HG02884 (cell line): ENCODE measurements at regions not wholly inside any gene's neighbourhood (a gene's known extent, or its start where the extent isn't known, plus 50 kb on each side); places are given as distances from the start of the nearest gene placed in this dataset.

Source experiments
- ATAC-seq: cut with Tn5 transposase; IDR thresholded peaks from one replicate; pipeline ENCODE4 v1.9.1; 2021; ENCODE audit warnings: mild to moderate bottlenecking, moderate library complexity; ENCODE audit not compliant: unreplicated experiment

GRCh38 chr4:160175064-160175643, 1072.3 kb downstream of the RAPGEF2 start:
- no peak for ATAC-seq

- ATAC-seq = no peak
These were observed 1077.3 kb downstream of the RAPGEF2 start for GRCh38 chr4:160180211-160180610.

DNA sequence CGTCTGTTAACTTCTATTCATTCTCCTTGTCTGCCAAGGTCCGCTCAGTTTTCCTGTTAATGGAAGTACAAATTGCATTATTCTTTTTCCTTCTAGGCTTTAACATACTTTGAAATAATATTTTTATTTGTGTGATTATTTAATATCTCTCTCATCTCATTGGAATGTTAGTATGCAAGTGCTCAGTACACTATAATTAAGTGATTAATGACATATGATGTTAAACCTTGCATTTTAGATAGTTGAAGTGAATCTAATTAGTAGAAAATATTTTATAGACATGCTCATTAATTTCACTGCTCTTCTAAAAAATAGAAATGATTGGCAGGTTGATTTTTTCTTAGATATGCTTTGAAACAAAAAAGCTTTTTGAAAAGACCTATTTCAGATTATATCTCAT, 1079.8 kb downstream of the RAPGEF2 start:
- no peak for ATAC-seq

- no peak for ATAC-seq
These were observed 1082.0 kb downstream of the RAPGEF2 start for GRCh38 chr4:160184884-160185283.

GRCh38 chr4:160193787-160194186, 1090.9 kb downstream of the RAPGEF2 start:
- no peak for ATAC-seq

DNA sequence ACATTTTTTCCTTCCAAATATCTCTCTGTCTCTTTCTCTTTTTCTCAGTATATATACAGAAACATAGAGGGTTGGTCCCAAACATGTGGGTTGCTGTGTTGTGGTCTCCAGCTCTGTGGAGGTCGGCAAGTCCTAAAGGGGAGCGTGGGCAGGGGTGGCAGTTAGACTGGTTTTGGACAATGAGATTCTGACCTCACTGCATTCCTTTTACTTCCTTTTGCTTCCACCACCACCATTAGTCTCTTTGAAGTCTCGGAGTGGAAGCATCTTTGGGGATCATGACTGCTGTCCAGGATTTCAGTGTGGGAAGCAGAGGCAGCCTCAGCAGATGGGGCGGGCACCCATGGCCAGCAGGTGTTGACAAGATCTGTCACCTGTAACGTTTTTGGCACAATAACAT, 1091.8 kb downstream of the RAPGEF2 start:
- no peak for ATAC-seq

GRCh38 chr4:160202802-160203201, 1099.9 kb downstream of the RAPGEF2 start:
- ATAC-seq = no peak

GRCh38 chr4:160212078-160212477, 1109.2 kb downstream of the RAPGEF2 start:
- ATAC-seq = no peak

GRCh38 chr4:160213366-160213765, 1110.5 kb downstream of the RAPGEF2 start:
- ATAC-seq = no peak

DNA sequence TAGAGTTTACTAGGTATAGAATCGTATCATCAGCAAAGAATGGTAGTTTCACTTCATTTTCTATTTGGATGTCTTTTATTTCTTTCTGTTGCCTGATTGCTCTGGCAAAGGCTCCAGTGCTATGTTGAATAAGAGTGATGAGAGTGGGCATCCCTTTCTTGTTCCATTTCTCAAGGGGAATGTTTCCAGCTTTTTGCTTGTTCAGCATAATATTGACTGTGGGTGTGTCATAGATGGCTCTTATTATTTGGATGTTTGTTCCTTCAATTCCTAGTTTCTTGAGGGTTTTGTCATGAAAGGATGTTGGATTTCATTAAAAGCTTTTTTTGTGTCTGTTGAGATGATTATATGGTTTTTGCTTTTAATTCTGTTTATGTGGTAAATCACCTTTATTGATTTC, 1114.5 kb downstream of the RAPGEF2 start:
- no peak for ATAC-seq

DNA sequence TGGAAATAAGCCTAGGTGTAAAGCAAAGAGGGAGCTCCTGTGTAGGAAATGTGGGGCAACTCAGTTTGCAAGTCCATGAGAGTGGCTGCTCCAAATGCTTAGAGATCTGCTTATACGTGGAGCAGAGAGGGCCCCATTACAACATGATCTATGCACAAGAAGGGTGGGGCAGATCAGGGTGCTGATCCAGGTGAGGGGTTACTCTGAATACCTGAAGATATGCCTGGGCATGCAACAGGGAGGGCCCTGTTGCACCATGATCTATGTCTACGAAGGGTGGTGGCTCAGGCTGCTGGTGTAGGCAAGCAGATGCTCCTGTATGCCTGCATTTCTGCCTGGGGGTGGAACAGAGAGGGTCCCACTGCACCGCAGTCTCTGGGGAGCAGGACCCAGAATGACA, 1121.2 kb downstream of the RAPGEF2 start:
- ATAC-seq = no peak

DNA sequence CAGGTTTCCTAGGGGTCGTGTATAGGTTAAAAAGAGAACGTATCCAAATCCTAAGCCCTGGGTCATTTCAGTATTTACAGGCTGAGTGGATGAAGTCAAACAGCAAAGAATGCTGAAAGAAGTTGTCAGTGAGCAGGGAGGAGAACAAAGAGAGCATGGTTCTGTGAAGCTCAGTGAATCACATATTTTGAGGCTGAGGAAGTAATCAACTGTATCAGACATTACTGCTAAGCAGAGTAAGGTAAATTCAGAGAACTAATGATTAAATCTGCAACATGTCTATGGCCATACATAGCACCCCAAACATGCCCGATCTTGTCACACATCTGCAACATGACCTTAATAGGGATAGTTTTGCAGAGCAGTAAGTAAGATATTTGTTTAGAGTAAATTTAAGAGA, 1130.3 kb downstream of the RAPGEF2 start:
- ATAC-seq = no peak

DNA sequence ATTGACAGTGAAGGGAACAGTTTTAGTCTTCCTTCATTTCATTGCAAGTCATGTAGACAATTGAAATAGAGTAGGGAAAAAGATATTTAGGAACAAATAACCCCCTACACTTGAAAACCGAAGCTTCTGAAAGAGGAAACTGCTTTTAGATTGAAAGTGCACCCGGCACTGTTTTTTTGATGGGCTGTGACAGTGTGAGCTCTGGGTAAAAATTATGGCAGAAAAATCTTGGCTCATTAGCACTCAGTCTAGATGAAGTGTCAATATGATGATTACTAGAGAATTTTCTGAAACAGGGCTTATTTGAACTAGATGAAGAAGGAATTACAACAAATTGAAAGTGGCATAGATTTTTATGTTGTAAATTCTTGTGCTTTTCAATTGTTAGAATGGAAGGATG, 1132.4 kb downstream of the RAPGEF2 start:
- ATAC-seq = no peak

- no peak for ATAC-seq
These were observed 1132.9 kb downstream of the RAPGEF2 start for GRCh38 chr4:160235771-160236170.

DNA sequence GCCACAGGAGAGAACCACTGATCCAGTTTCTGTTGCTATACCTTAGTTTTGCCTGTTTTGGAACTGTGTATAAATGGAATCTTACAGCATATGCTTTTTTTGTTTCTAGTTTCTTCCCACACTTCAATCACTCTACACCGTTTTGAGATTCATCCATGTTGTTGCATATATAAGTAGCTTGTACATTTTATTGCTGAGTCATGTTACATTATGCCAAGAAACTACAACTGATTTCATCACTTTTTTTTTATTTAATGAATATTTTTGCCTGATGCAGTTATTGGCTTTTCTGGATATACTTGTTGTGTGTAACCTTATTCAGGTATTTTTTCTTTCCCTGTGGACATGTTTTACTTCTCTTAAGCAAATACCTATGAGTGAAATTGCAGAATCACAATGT, 1135.9 kb downstream of the RAPGEF2 start:
- no peak for ATAC-seq

DNA sequence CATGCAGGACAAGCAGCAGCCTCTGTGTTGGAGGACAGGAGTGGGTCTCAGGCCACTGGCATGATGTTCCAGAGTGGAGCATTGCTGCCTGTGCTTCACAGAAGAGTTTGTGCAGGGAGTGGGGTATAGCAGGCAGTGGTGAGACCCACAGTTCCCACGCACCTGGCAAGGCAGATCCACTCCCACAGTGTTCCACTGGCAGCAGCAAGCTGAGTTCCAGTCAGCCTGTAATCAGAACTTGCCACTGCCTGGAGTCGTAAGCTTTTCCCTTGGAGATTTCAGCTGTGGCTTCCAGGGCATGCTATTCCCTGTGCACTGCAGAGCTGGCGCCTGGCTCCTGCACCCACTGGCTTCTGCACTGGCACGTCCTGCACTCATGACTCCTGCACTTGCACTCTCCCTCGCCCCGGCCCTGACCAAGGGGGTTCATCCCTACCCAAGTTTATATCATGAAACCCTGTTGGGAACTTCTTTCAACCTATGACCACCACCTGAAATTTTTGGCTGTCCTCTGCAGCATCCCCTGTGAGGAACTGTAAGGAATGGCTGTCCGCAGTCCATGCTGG, 1144.3 kb downstream of the RAPGEF2 start:
- ATAC-seq = no peak

DNA sequence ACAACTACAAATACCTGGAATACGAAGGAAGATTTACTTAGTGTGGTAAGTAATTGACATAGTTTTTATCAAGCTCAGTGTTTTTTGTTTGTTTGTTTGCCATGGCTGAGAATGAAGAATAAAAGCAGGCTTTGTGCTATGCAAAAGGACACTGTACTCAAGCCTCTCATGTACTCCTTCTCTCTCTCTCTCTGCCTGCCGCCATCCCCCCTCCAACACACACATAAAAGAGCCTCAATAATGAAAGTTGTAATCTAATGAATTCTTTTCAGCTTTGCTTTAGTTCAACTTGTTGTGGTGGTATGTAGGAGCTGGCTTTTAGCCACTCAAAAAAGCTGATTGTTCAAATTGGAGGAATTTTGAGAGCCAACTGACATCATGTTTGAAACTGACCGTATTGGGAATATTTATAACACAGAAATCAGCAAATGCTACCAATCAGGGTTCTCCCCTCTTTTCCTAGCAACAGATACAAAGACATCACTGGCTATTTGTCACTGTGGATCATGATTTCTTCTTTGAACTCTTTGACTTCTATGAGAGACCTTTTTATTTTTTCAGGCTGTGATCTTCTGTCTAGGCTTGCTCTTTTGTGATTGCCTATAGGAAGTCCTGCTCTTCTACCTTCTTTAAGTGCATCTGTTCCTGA, 1148.8 kb downstream of the RAPGEF2 start:
- no peak for ATAC-seq

- no peak for ATAC-seq
These were observed 1154.4 kb downstream of the RAPGEF2 start for GRCh38 chr4:160257318-160257717.

GRCh38 chr4:160265014-160265413, 1162.1 kb downstream of the RAPGEF2 start:
- ATAC-seq = no peak

GRCh38 chr4:160265836-160266235, 1163.0 kb downstream of the RAPGEF2 start:
- no peak for ATAC-seq

DNA sequence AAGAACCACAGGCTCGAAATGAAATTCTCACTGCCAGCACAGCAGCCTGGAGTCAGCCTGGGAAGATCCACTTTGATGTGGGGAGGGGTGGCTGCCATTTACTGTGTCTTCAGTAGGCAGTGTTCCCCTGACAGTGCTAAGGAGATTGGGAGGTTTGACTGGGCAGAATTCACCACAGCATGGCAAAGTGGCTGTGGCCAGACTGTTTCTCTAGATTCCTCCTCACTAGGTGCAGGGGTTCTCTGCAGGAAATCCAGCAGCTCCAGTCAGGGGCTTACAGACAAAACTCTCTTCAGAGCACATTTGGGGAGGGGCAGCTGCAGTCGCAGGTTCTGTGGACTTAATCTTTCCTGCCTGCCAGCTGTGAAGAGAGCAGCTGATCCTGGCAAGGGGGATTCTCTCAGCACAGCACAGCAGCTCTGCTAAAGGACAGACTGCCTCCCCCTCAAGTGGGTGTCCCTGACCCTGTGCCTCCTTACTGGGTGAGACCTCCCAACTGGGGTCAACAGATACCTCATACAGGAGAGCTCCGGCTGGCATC, 1174.0 kb downstream of the RAPGEF2 start:
- no peak for ATAC-seq

DNA sequence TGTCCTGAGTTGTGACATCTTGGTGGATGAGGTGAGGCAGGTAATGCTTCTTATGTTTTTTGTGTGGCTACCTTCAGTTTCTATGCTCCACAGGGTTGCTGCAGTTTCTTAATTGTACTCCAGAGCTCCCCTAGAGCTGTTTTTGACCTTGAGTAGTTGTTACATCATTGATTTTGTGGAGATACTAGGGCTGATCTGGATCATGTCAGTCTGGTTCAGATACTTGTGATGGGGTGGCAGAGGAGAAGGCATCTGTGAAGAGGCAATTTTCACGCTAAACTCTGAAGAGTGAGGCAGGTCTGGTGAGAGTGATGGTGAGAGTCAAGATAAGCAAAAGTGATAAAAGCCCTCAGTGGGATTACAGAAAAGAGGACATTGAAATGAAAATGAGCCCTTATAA, 1180.2 kb downstream of the RAPGEF2 start:
- ATAC-seq = no peak
